ENCODE measurements at regions not wholly inside any gene's neighbourhood (a gene's known extent, or its start where the extent isn't known, plus 50 kb on each side); places are given as distances from the start of the nearest gene placed in this dataset.
"Not testable (repeated sequence)": the region's sequence is repeated elsewhere in the genome, so short reads cannot be mapped to it uniquely, and the experiment has no call there.

DNA sequence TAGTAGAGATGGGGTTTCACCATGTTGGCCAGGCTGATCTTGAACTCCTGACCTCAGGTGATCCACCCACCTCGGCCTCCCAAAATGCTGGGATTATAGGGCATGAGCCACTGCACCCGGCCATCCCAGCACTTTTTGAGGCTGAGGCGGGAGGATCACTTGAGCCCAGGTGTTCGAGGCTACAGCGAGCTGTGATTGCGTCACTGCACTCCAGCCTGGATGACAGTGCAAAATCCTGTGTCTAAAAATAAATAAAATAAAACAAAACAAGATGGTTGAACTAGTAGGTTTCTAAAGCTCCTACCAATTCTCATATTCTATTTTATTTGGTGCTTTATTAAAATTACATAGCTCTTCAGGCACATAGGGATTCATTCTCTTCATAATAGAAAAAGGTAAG is 890.3 kb upstream of the AUTS2 start:
- Mint-ChIP-seq H3K9me3 (peaks cover 12 to 15% of the 10 kb centered on the region in 2 donors), H3K4me1 (ENCODE audit: low read depth in 2 of 2) (no peaks in the 10 kb centered on the region)
- no peak for ATAC-seq (replicated peaks)

DNA sequence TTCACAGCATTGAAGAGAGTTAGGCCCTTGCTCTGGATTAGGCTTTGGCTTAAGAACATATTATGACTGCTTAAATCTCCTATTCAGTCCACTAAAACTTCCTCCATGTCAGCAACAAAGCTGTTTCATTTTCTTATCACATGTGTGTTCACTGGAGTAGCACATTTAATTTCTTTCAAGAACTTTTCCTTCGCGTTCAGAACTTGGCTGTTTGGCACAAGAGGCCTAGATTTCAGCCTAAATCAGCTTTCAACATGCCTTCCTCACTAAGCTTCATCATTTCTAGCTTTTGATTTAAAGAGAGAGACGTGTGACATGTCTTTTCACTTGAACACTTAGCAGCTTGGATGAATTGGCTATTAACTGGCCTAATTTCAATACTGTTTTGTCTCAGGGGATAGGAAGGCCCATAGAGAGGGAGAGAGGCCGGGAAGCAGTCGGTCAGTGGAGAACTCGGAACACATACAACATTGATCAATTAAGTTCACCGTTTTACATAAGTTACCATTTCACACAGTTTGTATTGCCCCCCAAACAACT is 885.2 kb upstream of the AUTS2 start:
- no peaks in the 10 kb centered on the region for H3K27me3 Mint-ChIP-seq
- ATAC-seq (replicated peaks) (no peak), DNase-seq (no peak)
- H3K4me1 Mint-ChIP-seq (ENCODE audit: low read depth in 2 of 2), result no peaks in the 10 kb centered on the region
- H3K36me3 Mint-ChIP-seq (ENCODE audit: insufficient read depth), result no peaks in the 10 kb centered on the region
- H3K9me3 Mint-ChIP-seq, result peaks cover 7 to 15% of the 10 kb centered on the region in 2 donors
- no peak overlapping the region for H3K4me3 Mint-ChIP-seq
- no peak overlapping the region for H3K27ac Mint-ChIP-seq

More for the DNA sequence above, 890.3 kb upstream of the AUTS2 start:
- Mint-ChIP-seq H3K27me3 (no peaks in the 10 kb centered on the region), H3K4me3 (no peak overlapping the region), H3K36me3 (ENCODE audit: insufficient read depth) (no peaks in the 10 kb centered on the region), H3K27ac (no peak overlapping the region)
- DNase-seq, result no peak

DNA sequence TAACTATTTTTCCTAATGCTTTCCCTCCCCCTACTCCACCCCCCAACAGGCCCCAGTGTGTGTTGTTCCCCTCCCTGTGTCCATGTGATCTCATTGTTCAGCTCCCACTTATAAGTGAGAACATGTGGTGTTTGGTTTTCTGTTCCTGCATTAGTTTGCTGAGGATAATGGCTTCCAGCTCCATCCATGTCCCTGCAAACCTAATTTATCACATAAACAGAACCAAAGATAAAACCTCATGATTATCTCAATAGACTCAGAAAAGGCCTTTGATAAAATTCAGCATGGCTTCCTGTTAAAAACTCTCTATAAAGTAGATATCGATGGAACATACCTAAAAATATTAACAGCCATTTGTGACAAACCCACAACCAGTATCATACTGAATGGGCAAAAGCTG is 884.1 kb upstream of the AUTS2 start:
- not testable (repeated sequence) for ATAC-seq (replicated peaks); H3K4me3 Mint-ChIP-seq; DNase-seq; H3K27me3 Mint-ChIP-seq; H3K4me1 Mint-ChIP-seq (ENCODE audit: low read depth in 2 of 2); H3K27ac Mint-ChIP-seq; H3K36me3 Mint-ChIP-seq (ENCODE audit: insufficient read depth)
- H3K9me3 Mint-ChIP-seq, result peaks cover 7 to 14% of the 10 kb centered on the region in 2 donors

DNA sequence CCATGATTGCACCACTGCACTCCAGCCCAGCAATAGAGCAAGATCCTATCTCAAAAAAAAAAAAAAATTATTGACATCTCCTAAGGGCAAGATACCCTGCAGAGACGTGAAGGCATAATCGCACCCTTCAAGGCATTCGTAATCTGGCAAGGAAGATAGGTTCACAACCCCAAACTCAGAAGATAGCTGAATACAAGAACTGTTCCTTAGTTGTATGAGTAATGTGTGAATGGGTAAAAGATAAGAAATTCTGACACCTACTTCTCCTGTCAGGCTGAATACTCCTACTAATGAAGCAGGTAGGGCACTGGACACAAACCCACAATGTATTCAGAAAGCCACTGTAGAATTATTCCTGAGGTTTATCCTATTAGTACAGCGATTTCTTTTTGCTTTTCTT is 882.4 kb upstream of the AUTS2 start:
- H3K27me3 Mint-ChIP-seq, result no peaks in the 10 kb centered on the region
- no peak overlapping the region for H3K4me3 Mint-ChIP-seq
- H3K36me3 Mint-ChIP-seq (ENCODE audit: insufficient read depth), result no peaks in the 10 kb centered on the region
- H3K4me1 Mint-ChIP-seq (ENCODE audit: low read depth in 2 of 2), result no peaks in the 10 kb centered on the region
- H3K27ac Mint-ChIP-seq, result no peak overlapping the region
- H3K9me3 Mint-ChIP-seq, result peaks cover 0 to 7% of the 10 kb centered on the region in 2 donors
- ATAC-seq (replicated peaks) (no peak), DNase-seq (no peak)

DNA sequence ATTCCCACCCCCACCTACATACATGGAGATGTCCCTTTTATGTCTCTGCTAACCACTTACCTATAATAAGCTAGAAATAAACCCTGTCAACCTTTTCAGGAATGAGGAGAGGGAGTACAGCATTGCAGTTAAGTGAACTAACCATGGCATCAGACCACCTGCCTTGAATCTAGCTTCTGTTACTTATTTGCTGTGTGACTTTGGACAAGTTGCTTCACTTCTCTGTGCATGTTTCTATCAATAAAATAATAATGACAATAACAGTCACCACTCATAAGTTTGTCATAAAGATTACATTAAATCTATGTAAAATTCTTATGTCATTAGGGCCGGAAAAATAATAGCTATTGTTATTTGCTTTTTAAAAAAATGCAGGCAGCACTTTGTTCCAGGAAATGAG is 881.1 kb upstream of the AUTS2 start:
- Mint-ChIP-seq H3K4me3 (no peak overlapping the region), H3K27ac (no peak overlapping the region), H3K27me3 (no peaks in the 10 kb centered on the region), H3K36me3 (ENCODE audit: insufficient read depth) (no peaks in the 10 kb centered on the region), H3K4me1 (ENCODE audit: low read depth in 2 of 2) (no peaks in the 10 kb centered on the region), H3K9me3 (peaks cover 0 to under 1% of the 10 kb centered on the region in 2 donors)
- no peak for DNase-seq
- no peak for ATAC-seq (replicated peaks)

DNA sequence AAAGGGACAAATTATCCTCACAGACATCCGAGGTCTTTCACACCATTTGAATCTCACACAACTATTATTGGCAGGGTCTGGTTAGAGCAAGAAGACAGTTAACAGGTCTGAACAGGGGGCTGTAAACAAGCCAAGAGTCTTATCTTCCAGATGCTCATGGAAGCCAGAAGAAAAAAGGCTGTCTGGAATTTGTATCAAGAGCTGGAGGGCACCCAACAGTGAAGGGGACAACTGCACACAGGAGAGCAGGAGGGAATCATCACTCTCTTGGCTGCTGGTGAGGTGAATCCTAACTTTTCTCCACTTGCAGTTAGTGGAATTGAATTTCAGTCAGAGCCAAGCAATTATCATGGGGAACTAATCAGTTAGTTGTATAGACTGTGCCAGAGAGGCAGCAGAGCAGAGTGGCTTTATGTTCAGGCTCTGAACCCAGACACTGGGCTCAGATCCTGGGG is 880.2 kb upstream of the AUTS2 start:
- Mint-ChIP-seq H3K36me3 (ENCODE audit: insufficient read depth) (no peaks in the 10 kb centered on the region), H3K4me3 (no peak overlapping the region), H3K9me3 (no peaks in the 10 kb centered on the region), H3K4me1 (ENCODE audit: low read depth in 2 of 2) (no peaks in the 10 kb centered on the region), H3K27ac (no peak overlapping the region), H3K27me3 (no peaks in the 10 kb centered on the region)
- ATAC-seq (replicated peaks), result no peak
- no peak for DNase-seq

DNA sequence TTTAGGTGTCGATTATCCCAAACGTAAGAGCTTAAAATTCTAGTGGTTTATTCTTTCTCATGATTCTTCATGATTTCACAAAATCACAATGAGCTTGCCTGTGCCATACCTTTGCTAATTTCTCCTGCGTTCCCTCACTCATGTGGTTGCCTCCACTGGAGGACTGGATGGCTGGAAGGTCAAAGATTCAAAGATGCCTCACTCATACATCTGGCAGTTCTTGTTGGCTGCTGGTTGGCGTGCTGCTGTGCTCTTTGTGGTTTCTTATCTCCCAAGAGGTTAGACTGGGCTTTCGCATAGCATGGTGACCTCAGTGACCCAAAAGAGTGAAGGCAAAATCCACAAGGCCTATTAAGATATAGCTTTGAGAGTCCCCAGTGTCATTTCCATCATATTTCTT is 877.6 kb upstream of the AUTS2 start:
- DNase-seq (no peak), ATAC-seq (replicated peaks) (no peak)
- Mint-ChIP-seq H3K4me1 (ENCODE audit: low read depth in 2 of 2) (no peaks in the 10 kb centered on the region), H3K36me3 (ENCODE audit: insufficient read depth) (no peaks in the 10 kb centered on the region), H3K27ac (no peak overlapping the region), H3K27me3 (no peaks in the 10 kb centered on the region), H3K9me3 (peaks cover 0 to 2% of the 10 kb centered on the region in 2 donors), H3K4me3 (no peak overlapping the region)

DNA sequence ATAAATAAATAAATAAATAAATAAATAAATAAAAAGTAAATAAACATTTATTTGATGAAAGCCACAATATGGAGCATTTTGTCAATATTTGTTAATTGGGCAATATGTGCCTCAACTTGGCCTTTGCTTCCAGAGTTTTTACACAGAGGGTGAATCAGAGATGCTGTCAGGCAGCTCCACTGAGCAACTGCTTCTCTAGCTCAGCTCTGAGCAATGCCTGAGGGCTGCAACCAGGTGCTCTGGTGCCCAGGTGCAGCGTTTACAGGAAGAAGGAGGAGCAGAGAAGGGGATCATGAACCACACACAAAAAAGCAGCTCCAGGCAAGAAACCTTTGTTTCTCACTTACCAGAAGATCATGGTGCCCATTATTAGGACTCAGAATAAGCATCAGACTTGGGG is 876.2 kb upstream of the AUTS2 start:
- no peaks in the 10 kb centered on the region for H3K36me3 Mint-ChIP-seq (ENCODE audit: insufficient read depth)
- DNase-seq (no peak), ATAC-seq (replicated peaks) (no peak)
- H3K27me3 Mint-ChIP-seq, result no peaks in the 10 kb centered on the region
- no peaks in the 10 kb centered on the region for H3K4me1 Mint-ChIP-seq (ENCODE audit: low read depth in 2 of 2)
- H3K4me3 Mint-ChIP-seq, result no peak overlapping the region
- H3K9me3 Mint-ChIP-seq, result peaks cover 2 to 3% of the 10 kb centered on the region in 2 donors
- H3K27ac Mint-ChIP-seq, result no peak overlapping the region

DNA sequence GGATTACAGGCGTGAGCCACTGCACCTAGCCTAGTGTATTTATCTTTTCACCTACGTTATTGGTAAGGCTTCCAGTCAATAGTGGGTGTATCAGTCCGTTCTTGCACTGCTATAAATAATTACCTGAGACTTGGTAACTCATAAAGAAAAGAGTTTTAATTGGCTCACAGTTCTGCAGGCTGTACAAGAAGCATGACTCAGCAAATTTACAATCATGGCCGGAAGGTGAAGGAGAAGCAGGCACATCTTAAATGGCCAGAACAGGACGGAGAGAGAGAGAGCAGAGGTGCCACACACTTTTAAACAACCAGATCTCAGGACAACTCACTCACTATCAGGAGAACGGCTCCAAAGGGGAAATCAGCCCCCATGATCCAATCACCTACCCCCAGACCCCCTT is 873.3 kb upstream of the AUTS2 start:
- DNase-seq (no peak), ATAC-seq (replicated peaks) (no peak)
- Mint-ChIP-seq H3K36me3 (ENCODE audit: insufficient read depth) (no peaks in the 10 kb centered on the region), H3K27ac (no peak overlapping the region), H3K27me3 (no peaks in the 10 kb centered on the region), H3K4me1 (ENCODE audit: low read depth in 2 of 2) (no peaks in the 10 kb centered on the region), H3K9me3 (peaks cover 8 to 12% of the 10 kb centered on the region in 2 donors), H3K4me3 (no peak overlapping the region)

DNA sequence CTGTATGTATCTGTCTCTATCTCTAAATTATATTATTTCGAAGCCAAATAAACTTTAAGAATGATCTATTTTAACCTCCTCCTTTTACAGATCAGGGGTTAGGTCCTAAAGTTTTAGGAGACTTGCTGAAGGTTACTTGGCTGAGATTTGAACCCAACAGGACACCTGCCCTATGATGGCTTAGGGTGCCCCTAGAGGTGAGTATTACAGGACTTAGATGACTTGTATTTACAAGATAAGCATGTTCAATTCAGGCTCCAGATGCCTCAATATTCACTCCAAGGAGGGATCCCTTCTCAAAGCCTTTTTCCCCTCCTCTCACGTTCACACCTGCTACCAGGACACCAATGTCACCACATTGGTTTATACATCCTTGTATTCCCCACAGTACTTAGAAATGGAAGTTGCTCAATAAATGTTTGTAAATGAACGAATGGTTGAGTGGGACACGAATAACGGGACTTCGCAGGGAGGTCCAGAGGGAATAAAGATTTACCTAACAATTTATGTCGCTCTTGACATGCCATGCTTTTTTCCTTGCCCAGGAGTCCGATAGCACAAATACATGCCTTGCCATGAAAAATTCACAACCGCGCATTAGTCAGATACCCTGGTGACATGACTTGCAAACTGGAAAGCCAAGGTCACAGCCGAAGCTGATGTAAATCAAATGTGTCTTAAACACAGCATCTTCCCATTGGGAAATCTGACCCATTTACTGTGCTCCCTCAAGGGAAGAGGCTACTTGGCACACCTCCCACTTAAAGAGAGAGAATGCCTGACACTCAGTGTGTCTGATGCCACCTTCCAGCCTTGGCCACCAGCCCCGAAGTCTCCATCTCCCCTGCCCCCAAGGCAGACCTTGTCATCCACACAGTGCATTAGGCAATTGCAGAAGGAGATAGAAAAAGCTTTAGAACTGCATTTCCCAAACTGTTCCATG is 872.2 kb upstream of the AUTS2 start:
- H3K36me3 Mint-ChIP-seq (ENCODE audit: insufficient read depth), result no peaks in the 10 kb centered on the region
- H3K4me1 Mint-ChIP-seq (ENCODE audit: low read depth in 2 of 2), result no peaks in the 10 kb centered on the region
- H3K27ac Mint-ChIP-seq, result no peak overlapping the region
- H3K4me3 Mint-ChIP-seq, result no peak overlapping the region
- ATAC-seq (replicated peaks) (no peak), DNase-seq (no peak)
- no peaks in the 10 kb centered on the region for H3K27me3 Mint-ChIP-seq
- peaks cover 9 to 12% of the 10 kb centered on the region in 2 donors for H3K9me3 Mint-ChIP-seq

DNA sequence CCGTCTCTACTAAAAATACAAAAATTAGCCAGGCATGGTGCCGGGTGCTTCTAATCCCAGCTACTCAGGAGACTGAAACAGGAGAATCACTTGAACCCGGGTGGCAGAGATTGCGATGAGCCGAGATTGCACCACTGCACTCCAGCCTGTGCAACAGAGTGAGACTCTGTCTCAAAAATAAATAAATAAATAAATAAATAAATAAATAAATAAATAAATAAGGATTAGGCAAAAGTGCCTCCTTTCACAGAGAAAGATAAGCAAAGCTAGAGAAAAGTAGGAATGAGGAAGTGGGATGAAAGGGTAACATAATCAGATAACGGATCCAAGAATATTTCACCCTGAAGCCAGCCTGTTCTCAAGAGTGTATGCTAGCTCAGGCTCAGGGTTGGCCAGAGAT is 869.6 kb upstream of the AUTS2 start:
- H3K27me3 Mint-ChIP-seq; H3K4me3 Mint-ChIP-seq; ATAC-seq (replicated peaks); DNase-seq; H3K36me3 Mint-ChIP-seq (ENCODE audit: insufficient read depth); H3K4me1 Mint-ChIP-seq (ENCODE audit: low read depth in 2 of 2); H3K27ac Mint-ChIP-seq: not testable (repeated sequence)
- H3K9me3 Mint-ChIP-seq, result peaks cover 10 to 12% of the 10 kb centered on the region in 2 donors

DNA sequence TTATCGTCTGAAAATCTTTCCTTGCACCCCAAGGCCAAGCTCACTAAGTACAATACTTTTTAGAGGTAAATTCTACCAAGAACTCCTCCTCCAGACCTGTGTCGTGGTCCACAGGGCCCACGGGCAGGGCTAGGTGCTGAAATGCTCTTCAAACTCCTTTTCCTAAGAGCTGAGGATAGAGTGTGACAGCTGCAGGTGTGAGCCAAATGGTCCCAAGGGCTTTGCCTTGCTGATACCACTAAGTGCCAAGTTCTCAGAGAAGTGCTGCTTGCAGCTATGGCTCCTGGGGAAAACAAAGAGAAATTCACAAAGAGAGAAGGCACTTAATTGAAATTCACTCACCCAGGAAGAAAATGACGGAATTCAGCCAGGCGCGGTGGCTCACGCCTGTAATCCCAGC is 868.9 kb upstream of the AUTS2 start:
- DNase-seq (no peak), ATAC-seq (replicated peaks) (no peak)
- no peaks in the 10 kb centered on the region for H3K4me1 Mint-ChIP-seq (ENCODE audit: low read depth in 2 of 2)
- H3K27me3 Mint-ChIP-seq, result no peaks in the 10 kb centered on the region
- no peak overlapping the region for H3K27ac Mint-ChIP-seq
- H3K9me3 Mint-ChIP-seq, result peaks cover 10 to 12% of the 10 kb centered on the region in 2 donors
- H3K4me3 Mint-ChIP-seq, result no peak overlapping the region
- H3K36me3 Mint-ChIP-seq (ENCODE audit: insufficient read depth), result no peaks in the 10 kb centered on the region

DNA sequence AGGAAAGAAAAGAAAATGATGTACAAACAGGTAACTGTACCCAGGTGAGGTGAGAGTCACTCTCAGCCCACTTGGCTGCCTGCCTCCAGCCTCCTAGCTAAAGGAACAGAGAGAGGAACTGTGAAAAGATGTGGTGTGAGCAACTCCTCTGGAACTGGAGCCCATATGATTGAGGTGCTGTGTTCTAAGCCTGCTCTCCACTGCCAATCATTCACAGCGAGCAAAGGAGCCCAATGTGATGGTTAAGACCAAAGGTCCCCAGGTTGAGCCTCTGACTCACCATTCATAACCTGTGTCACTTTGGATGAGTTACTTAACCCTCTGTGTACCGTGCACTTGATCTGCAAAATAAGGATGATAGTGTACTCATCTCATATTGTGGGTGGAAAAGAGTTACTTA is 868.1 kb upstream of the AUTS2 start:
- no peak for ATAC-seq (replicated peaks)
- H3K27ac Mint-ChIP-seq, result no peak overlapping the region
- H3K27me3 Mint-ChIP-seq, result no peaks in the 10 kb centered on the region
- H3K4me3 Mint-ChIP-seq, result no peak overlapping the region
- no peaks in the 10 kb centered on the region for H3K4me1 Mint-ChIP-seq (ENCODE audit: low read depth in 2 of 2)
- H3K9me3 Mint-ChIP-seq, result peaks cover 8 to 20% of the 10 kb centered on the region in 2 donors
- H3K36me3 Mint-ChIP-seq (ENCODE audit: insufficient read depth), result no peaks in the 10 kb centered on the region
- no peak for DNase-seq

DNA sequence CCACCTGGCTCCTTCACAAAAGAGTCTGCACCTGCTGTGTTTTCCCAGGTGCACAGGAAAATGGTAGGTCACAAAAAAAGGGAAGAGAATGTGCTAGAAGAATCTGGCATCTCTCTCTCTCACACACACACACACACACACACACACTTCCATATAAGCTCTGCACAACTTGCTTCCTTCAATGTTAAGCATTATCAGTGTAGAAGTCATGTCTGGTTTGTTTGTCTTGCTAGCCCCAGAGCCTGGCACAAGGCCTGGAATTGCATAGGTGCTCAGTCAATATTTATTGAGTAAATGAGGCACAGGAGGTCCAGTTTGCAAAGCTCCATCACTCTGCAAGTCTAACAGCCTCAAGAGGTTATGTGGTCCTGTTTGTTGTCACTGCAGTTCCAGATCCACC is 867.3 kb upstream of the AUTS2 start:
- H3K27me3 Mint-ChIP-seq, result no peaks in the 10 kb centered on the region
- ATAC-seq (replicated peaks) (no peak), DNase-seq (no peak)
- no peaks in the 10 kb centered on the region for H3K36me3 Mint-ChIP-seq (ENCODE audit: insufficient read depth)
- H3K4me3 Mint-ChIP-seq, result no peak overlapping the region
- no peaks in the 10 kb centered on the region for H3K4me1 Mint-ChIP-seq (ENCODE audit: low read depth in 2 of 2)
- peaks cover 8 to 22% of the 10 kb centered on the region in 2 donors for H3K9me3 Mint-ChIP-seq
- no peak overlapping the region for H3K27ac Mint-ChIP-seq

Data from effector memory CD8-positive, alpha-beta T cell (primary cell).